Stimulated activated CD4-positive, alpha-beta T cell treated with anti-CD3 and anti-CD28 coated beads, Interleukin-2, amount 100 ng/mL, for 48 hours (primary cell): ENCODE measurements at regions not wholly inside any gene's neighbourhood (a gene's known extent, or its start where the extent isn't known, plus 50 kb on each side); places are given as distances from the start of the nearest gene placed in this dataset.

Experiments
- DNase-seq, 2 donors: peaks; one replicate each; pipeline ENCODE4 v3.0.0-alpha.2; 2020

DNA sequence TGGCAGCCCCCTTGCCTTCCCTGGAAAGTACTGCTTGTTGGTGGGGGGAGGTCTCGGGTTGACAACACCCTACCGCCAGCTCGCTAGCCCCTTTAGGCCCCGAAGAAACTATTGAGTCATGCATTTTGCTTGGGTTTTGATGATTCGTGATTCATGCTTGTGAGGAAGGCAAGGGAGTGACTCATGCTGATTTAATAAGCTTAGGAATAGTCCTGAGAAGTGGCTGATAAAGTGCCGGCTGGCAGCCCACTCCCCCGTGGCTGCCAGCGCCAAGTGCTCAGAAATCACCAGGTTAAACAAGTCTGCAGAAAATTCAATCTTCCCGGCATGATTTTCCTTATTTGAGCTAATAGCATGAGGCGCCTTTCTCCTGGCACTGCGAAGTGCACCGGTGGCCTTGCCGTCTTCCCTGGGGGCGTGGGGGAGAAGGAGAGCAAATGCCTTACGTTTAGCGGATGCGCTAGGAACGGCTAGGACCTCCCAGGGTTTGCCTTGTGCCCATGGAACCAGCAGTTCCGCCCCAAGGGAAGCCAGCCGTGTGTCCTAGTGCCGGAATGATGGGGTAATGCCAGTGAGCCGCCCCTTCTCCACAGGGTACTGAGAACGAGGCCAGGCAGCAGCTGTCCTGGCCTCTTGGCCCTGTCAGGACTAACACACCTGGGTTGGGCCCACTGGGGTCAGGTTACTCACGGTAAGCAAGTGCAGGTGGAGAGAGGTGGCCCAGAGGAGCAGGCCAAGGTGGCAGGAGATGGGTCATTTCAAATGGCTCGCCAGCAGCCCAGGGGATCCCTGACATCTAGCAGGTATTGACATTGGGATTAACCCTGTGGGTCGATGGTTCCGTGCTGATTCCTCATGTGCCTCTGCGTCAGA is 151.9 kb downstream of the MACROH2A1 start:
- no peak for DNase-seq

GRCh38 chr5:135246605-135246922 is 152.5 kb downstream of the MACROH2A1 start:
- no peak for DNase-seq

DNA sequence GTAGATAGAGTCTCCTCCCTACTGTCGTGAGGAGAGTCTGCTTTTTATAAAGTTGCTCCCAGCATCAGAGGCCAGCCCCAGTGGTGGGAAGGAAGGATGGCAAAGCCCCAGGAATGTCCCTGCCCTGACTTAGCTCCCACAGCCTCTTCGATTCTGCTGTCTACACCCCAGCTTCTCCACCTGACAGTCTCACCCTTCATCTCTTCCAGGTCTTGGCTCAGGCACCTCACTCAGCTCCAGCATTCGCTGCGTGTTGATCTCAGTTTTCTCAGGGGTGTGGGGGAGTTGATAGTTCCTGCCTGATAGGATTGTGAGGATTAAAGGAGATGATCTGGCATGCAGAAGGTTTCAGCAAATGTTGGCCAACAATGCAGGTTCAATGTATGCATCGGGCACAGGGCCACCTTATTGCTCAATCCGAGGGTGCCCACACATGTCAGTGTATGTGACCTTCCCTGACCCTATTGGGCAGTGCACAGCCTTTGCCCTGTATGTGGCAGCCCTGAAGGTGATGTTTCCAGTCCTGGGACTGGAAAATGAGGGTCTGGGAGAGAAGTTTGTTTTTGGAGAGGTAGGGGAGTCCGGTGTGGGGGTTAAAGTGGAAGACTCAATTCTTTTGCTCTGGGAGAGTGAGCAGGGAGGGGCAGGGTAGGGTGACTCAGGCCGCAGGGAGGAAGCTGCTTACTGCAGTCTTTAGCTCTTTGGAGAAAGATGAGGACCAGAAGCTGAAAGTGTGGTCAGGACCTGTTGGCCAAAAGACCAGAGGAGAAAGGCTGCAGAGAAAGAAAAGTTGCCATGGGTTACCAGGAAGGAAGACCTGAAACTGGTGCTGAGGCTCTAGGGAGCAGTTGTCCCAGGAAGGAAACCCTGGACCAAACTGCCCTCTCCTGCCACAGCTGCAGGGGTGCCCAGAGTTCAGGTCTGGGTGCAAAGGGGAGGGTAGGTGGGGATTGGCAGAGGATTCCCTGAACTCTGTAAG is 153.2 kb downstream of the MACROH2A1 start:
- no peak for DNase-seq

GRCh38 chr5:135244620-135245021 is 154.4 kb downstream of the MACROH2A1 start:
- DNase-seq: no peak

DNA sequence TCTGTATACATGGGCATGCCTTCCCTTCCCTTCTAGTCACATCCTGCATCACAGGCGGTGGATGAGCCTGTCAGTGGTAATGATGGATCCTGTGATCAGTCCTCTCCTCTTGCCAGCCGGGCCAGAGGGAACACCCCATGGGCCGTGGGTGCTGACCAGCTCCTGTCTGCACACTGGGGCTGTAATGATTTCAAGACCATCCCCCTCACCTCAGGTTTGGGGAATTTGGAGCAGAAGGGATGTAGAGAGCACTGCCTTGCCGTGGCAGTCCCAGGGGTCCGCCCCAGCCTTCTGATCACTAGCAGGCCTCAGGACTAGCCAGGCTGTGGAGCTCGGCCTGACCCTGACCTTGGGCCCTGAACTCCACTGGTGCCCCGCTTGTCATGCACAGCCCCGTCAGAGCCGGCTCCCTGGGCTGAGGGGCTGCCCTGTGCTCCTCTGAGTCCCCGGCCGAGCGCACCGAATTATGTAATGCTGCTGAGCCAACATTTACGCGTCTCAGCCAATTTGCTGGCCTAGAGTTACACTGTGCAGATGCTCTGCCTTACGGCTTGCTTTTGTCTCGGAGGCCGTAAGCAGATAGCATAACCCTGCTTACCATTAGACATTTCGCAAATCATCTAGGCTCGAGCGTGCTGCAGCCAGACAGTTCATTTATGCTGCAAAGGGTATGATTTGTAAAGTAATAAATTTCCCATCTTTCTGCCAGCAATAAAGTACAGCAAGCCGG is 155.3 kb downstream of the MACROH2A1 start:
- no peak for DNase-seq

GRCh38 chr5:135242866-135243555 is 156.0 kb downstream of the MACROH2A1 start:
- no peak for DNase-seq

DNA sequence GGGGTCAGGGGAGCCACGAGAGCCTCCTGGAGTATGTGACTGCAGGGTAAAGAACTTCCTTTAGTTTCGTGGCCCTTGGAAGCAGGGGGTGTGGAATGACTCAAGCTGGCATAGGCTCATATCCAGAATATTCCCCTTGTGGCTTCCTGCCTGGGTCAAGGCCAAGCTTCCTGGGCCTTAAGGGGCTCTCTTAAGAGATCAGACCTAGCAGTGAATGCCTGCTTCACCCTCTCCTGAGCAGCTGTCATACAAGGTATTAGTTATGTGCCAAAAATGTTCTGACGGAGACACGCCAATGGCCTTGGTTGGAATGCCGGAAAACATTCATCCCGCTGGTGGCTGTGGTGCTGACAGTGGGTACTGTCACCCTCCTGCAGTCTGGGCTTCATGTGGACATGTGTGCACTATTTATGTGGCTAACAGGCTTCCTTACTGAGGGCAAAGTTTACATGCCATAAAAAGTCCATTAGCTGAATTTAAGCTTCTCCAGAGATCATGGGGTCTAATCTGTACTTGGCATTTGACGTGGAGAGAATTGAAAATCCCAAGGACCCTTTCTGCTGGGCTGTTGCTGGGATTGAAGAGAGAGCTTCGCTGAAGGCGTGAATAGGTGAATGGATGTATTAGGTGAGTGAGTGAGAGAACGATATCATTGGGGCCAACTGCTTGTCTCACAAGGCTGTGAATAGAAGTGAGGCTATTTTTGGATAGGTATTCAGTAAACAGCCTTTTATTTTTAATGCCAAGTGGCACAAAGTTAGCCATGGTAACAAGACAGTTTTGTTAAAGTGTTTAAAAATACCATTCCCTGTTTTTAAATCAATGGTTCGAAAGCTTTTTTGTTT is 156.8 kb downstream of the MACROH2A1 start:
- no peak for DNase-seq

GRCh38 chr5:135241536-135241935 is 157.5 kb downstream of the MACROH2A1 start:
- no peak for DNase-seq

GRCh38 chr5:135240781-135241360 is 158.2 kb downstream of the MACROH2A1 start:
- DNase-seq: no peak

- DNase-seq: no peak
Measured at GRCh38 chr5:135240283-135240633, 158.8 kb downstream of the MACROH2A1 start.

DNA sequence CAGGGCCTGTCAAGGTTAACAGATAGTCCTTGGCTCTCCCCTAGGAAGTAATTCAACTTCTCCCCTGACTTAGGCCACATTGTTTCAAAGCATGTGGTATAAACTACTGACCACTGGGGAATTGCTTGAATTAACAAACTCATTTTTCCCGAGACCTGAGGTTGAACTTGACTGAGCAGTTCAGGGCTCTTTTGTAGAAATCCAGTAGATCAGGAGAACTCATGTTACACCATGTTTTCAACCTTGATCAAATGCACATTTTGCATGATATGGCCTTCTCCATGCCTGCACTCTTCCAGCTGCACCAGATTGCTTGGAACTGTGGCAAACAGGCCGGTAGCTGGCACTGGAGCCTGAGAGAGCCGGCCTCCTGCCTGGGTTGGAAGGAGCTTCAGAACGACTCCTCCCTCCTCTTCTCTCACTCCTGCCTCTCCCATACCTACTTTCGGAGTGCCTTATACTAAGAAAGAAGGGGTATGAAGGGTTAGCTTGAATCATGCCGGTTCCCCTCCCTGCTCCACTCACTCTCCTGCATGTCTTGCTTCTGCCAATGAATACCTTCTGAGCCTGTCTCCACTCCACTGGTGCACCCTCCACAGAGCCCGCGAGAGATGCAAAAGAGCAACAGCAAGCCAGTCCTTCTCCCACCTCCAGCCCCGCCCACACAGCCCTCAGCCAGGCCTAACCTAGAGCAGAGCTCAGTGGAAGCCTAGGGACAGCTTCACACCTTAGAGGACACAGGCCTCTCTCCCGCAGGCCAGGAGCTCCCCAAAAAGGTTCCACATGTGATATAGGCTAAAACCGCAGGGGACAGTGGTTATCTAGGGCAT is 159.4 kb downstream of the MACROH2A1 start:
- no peak for DNase-seq

GRCh38 chr5:135238622-135239452 is 160.2 kb downstream of the MACROH2A1 start:
- DNase-seq: no peak

GRCh38 chr5:135237748-135238103 is 161.3 kb downstream of the MACROH2A1 start:
- no peak for DNase-seq

DNA sequence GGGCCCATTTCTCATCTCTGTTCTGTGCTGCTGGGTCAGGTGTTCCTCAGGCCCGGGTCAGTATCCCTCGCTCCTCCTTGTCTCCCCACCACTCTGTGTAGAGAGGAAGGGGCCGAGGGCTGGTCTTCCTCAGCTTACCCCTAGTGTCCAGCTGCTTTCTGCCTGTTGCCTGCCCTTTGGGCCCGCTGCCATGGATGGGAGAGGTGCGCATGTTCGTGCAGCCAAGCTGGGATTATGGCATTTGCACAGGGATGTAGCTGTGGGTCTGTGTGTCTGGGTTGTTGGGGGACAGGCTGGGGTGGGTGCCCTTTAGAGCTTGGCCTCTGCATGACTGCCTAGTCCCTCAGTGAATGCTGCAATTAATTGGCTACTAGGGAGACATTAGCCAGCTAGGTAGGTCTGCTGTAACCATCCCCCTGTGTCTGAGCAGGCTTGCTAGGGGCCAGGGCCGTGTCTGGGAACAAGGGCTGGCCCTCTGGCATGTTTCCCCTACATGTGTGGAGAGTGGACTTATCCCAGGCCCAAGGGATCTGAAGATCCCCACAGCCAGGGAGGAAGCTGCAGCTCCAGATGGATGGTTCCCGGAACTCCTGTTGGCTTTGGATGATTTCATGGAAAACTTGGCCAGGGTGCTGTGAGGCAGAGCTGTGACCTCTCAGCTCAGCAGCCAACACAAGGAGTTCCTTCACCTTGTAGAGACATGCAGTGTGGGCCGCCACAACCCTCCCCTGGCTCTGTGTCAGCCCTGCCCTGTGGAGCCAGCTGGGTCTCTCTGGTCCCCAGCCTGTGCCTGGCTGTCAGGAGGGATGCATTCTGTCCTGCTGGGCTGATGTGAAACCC is 161.9 kb downstream of the MACROH2A1 start:
- DNase-seq: no peak

- no peak for DNase-seq
Measured at GRCh38 chr5:135236228-135236907, 162.7 kb downstream of the MACROH2A1 start.

DNA sequence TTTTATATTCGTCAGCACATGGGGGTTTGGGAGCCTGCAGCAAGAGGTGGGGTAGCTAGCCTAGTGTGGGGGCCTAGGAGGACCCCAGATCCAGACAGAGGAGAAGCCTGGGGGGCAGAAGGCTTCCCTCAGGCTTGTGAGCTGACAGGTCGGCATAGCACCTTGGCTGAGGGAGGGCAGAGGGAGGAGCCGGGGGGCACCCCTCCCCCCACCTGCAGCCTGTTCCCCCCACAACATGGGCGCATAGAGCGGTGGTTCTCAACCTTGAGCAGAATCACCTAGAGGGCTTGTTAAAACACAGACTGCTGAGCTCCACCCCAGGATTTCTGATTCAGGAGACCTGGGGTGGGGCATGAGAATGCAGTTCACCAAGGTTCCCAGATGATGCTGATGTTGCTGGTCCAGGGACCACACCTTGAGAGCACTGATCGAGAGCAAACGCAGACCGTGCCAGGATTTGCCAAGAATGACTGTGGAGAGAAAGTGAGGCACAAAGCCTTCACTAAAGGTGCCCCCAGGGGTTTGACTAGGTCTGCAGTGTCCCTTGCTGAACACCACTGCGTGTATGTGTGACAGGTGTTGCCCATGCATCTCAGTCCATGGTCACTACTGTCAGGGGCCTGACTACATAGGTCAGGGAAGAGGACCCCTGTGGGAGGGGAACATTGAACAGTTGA is 163.3 kb downstream of the MACROH2A1 start:
- DNase-seq: no peak
